H1 (cell line): ENCODE measurements at regions not wholly inside any gene's neighbourhood (a gene's known extent, or its start where the extent isn't known, plus 50 kb on each side); places are given as distances from the start of the nearest gene placed in this dataset.

Experiments used
- CTCF ChIA-PET: fragments of 300-600 bp; sonication (Branson Sonifier 250); formaldehyde crosslinking; loops from one replicate; lab custom pipeline; 2021; ENCODE audit not compliant: partially characterized antibody; lab: Charles Lee
- POLR2A ChIA-PET: fragments of 300-600 bp; sonication (Branson Sonifier 250); formaldehyde crosslinking; loops from one replicate; lab custom pipeline; 2021; ENCODE audit warnings: inconsistent platforms; ENCODE audit not compliant: partially characterized antibody; lab: Charles Lee
- DNase-seq, 2 experiments: peaks; one replicate each; pipeline versions ENCODE4 v3.0.0 to v3.0.0-alpha.2; 2010 to 2022; ENCODE audit warnings: low spot score in 2 of 2, low read depth in 1 of 2, mixed read lengths in 1 of 2
- FAIRE-seq: peaks from 2 replicates; lab custom pipeline; 2011; peaks lifted over from hg19 to GRCh38; lab: Jason Lieb, UNC
- H2AFZ ChIP-seq: 2 replicates; pipeline ENCODE4 v1.8.1; 2012; ENCODE audit warnings: low read length, inconsistent platforms
- H2AK5ac ChIP-seq: 2 replicates; pipeline ENCODE4 v1.6.1; 2013; ENCODE audit warnings: low read depth, low read length
- H2BK120ac ChIP-seq: replicated peaks from 2 replicates; pipeline ENCODE3; 2013; ENCODE audit warnings: low read depth, low read length, inconsistent platforms
- H2BK12ac ChIP-seq: 2 replicates; pipeline ENCODE4 v1.6.1; 2013; ENCODE audit warnings: low read depth, low read length
- H2BK15ac ChIP-seq: 2 replicates; pipeline ENCODE4 v1.6.1; 2013; ENCODE audit warnings: low read length
- H2BK20ac ChIP-seq: 2 replicates; pipeline ENCODE4 v1.6.1; 2013; ENCODE audit warnings: low read length
- H2BK5ac ChIP-seq: 2 replicates; pipeline ENCODE4 v1.6.1; 2013; ENCODE audit warnings: low read depth, low read length
- H3K14ac ChIP-seq: 2 replicates; pipeline ENCODE4 v1.6.1; 2013; ENCODE audit warnings: inconsistent platforms; ENCODE audit not compliant: insufficient read length
- H3K18ac ChIP-seq: 2 replicates; pipeline ENCODE4 v1.6.1; 2013; ENCODE audit warnings: low read length; ENCODE audit errors: extremely low read depth
- H3K23ac ChIP-seq: 2 replicates; pipeline ENCODE4 v1.6.1; 2013; ENCODE audit warnings: inconsistent platforms; ENCODE audit not compliant: insufficient read length
- H3K23me2 ChIP-seq: 2 replicates; pipeline ENCODE4 v1.6.1; 2013; ENCODE audit warnings: low read depth, low read length
- H3K27ac ChIP-seq: 2 replicates; pipeline ENCODE4 v1.6.1; 2011; ENCODE audit warnings: low read depth, low read length, inconsistent platforms
- H3K27me3 ChIP-seq, 4 experiments: replicated peaks in 1 of 4; 1 replicate in 1 of 4; 2 replicates in 3 of 4; pipeline versions ENCODE4 v1.6.1 to v1.8.1; 2011 to 2013; ENCODE audit warnings: low read length in 3 of 4, mild to moderate bottlenecking in 3 of 4, inconsistent platforms in 2 of 4, mixed read lengths in 2 of 4, moderate library complexity in 1 of 4; ENCODE audit not compliant: control insufficient read depth in 3 of 4, insufficient read depth in 3 of 4; ENCODE audit errors: extremely low read depth in 1 of 4
- H3K36me3 ChIP-seq, 4 experiments: 2 replicates each; pipeline versions ENCODE4 v1.6.1 to v1.8.1; 2011 to 2013; ENCODE audit warnings: mild to moderate bottlenecking in 4 of 4, low read length in 3 of 4, moderate library complexity in 2 of 4, control low read depth in 1 of 4, inconsistent platforms in 1 of 4; ENCODE audit not compliant: insufficient read depth in 4 of 4, control insufficient read depth in 2 of 4
- H3K4ac ChIP-seq: replicated peaks from 2 replicates; pipeline ENCODE3; 2013; ENCODE audit warnings: low read length, low read depth, mixed read lengths, inconsistent platforms; ENCODE audit not compliant: insufficient read length
- H3K4me1 ChIP-seq, 4 experiments: replicated peaks in 1 of 4; 1 replicate in 1 of 4; 2 replicates in 3 of 4; pipeline versions ENCODE4 v1.6.1 to v1.8.1; 2011 to 2013; ENCODE audit warnings: low read length in 3 of 4, inconsistent platforms in 2 of 4, mixed read lengths in 1 of 4; ENCODE audit not compliant: insufficient read depth in 4 of 4, control insufficient read depth in 3 of 4
- H3K4me2 ChIP-seq, 2 experiments: 2 replicates each; pipeline versions ENCODE4 v1.6.1 to v1.8.1; 2011 to 2013; ENCODE audit warnings: low read depth in 2 of 2, low read length in 2 of 2, control low read depth in 1 of 2, inconsistent platforms in 1 of 2, mild to moderate bottlenecking in 1 of 2; ENCODE audit not compliant: insufficient read depth in 1 of 2
- H3K4me3 ChIP-seq, 4 experiments: fragments of 200-600, 300-600 bp in 1 of 4; sonication (generic), shearing (Covaris generic), sonication (Bioruptor Twin) in 1 of 4; 2 replicates each; pipeline versions ENCODE4 v1.5.1 to v1.8.1; 2011 to 2016; ENCODE audit warnings: low read length in 4 of 4, low read depth in 3 of 4, control low read depth in 2 of 4, inconsistent platforms in 2 of 4, mild to moderate bottlenecking in 2 of 4, mixed read lengths in 1 of 4, moderate library complexity in 1 of 4; ENCODE audit not compliant: insufficient read depth in 2 of 4; ENCODE audit errors: extremely low read depth in 1 of 4
- H3K56ac ChIP-seq: replicated peaks from 2 replicates; pipeline ENCODE3; 2013; ENCODE audit warnings: low read depth, mild to moderate bottlenecking, mixed read lengths, low read length, inconsistent platforms; ENCODE audit not compliant: insufficient read length
- H3K79me1 ChIP-seq: 2 replicates; pipeline ENCODE4 v1.6.1; 2013; ENCODE audit warnings: low read depth, low read length, control low read depth
- H3K79me2 ChIP-seq, 2 experiments: 2 replicates each; pipeline versions ENCODE4 v1.6.1 to v1.8.1; 2012 to 2013; ENCODE audit warnings: low read length in 2 of 2, mild to moderate bottlenecking in 2 of 2, inconsistent platforms in 1 of 2; ENCODE audit not compliant: insufficient read depth in 2 of 2, control insufficient read depth in 1 of 2
- H3K9ac ChIP-seq, 4 experiments: replicated peaks in 1 of 4; 1 replicate in 1 of 4; 2 replicates in 3 of 4; pipeline versions ENCODE4 v1.6.1 to v1.8.1; 2011 to 2013; ENCODE audit warnings: low read depth in 3 of 4, low read length in 3 of 4, control low read depth in 2 of 4, mild to moderate bottlenecking in 2 of 4, moderate library complexity in 2 of 4, inconsistent platforms in 1 of 4; ENCODE audit errors: extremely low read depth in 1 of 4
- H3K9me3 ChIP-seq, 2 experiments: 2 replicates each; pipeline versions ENCODE4 v1.6.1 to v1.8.1; 2012 to 2013; ENCODE audit warnings: mild to moderate bottlenecking in 2 of 2, moderate library complexity in 2 of 2, control low read depth in 1 of 2, inconsistent platforms in 1 of 2, low read depth in 1 of 2, low read length in 1 of 2, mixed read lengths in 1 of 2; ENCODE audit not compliant: insufficient read depth in 2 of 2
- H4K20me1 ChIP-seq, 2 experiments: replicated peaks in 1 of 2; 2 replicates each; pipeline versions ENCODE3 to v1.8.1; 2011 to 2013; ENCODE audit warnings: inconsistent platforms in 2 of 2, low read length in 2 of 2, mild to moderate bottlenecking in 1 of 2; ENCODE audit not compliant: insufficient read depth in 2 of 2, control insufficient read depth in 1 of 2
- H4K5ac ChIP-seq: 2 replicates; pipeline ENCODE4 v1.6.1; 2013; ENCODE audit warnings: low read length, low read depth, mixed read lengths, inconsistent platforms; ENCODE audit not compliant: insufficient read length
- H4K8ac ChIP-seq: 2 replicates; pipeline ENCODE4 v1.8.0; 2013; ENCODE audit warnings: mild to moderate bottlenecking, moderate library complexity, low read length, inconsistent platforms; ENCODE audit not compliant: insufficient read depth; ENCODE audit errors: extremely low read depth
- H4K91ac ChIP-seq: replicated peaks from 2 replicates; pipeline ENCODE3; 2013; ENCODE audit warnings: low read length, mixed read lengths, inconsistent platforms; ENCODE audit not compliant: insufficient read length
- BCL11A ChIP-seq, 2 experiments: IDR thresholded peaks; one replicate each; pipeline ENCODE4 v1.6.1; 2011; ENCODE audit warnings: low read depth in 2 of 2, low read length in 2 of 2, mild to moderate bottlenecking in 2 of 2
- CBX5 ChIP-seq: fragments of 300-800, 300-1000 bp; sonication (generic); IDR thresholded peaks from 2 replicates; pipeline ENCODE4 v1.7.1; 2016; ENCODE audit warnings: antibody characterized with exemption, low read length, low read depth
- CHD1 ChIP-seq: IDR thresholded peaks from 2 replicates; pipeline ENCODE4 v1.6.1; 2012; ENCODE audit warnings: low read depth, low read length, improper control_type of control experiment
- E2F6 ChIP-seq: IDR thresholded peaks from 2 replicates; pipeline ENCODE4 v1.6.1; 2012; ENCODE audit warnings: inconsistent platforms
- MAFK ChIP-seq: IDR thresholded peaks from 2 replicates; pipeline ENCODE4 v1.6.1; 2012; ENCODE audit warnings: low read depth, mild to moderate bottlenecking, improper control_type of control experiment, low read length
- NRF1 ChIP-seq: IDR thresholded peaks from 2 replicates; pipeline ENCODE4 v1.6.1; 2011; ENCODE audit warnings: mild to moderate bottlenecking, low read depth, low read length, improper control_type of control experiment
- SP2 ChIP-seq: IDR thresholded peaks from 2 replicates; pipeline ENCODE4 v1.6.1; 2012; ENCODE audit warnings: mild to moderate bottlenecking, low read length, inconsistent platforms
- SP4 ChIP-seq: IDR thresholded peaks from 2 replicates; pipeline ENCODE4 v1.6.1; 2012; ENCODE audit warnings: low read length, inconsistent platforms
- ZNF274 ChIP-seq: IDR thresholded peaks from 2 replicates; pipeline ENCODE4 v1.7.0; 2012; ENCODE audit warnings: low read length, borderline replicate concordance; ENCODE audit errors: extremely low read depth
- WGBS, 2 experiments: shearing (Covaris generic) in 1 of 2; methylation state at CpG; one replicate each; pipeline versions ENCODE4 v1.1.6 to v1.1.7; 2013 to 2015; ENCODE audit warnings: low lambda C conversion rate in 2 of 2, mixed read lengths in 2 of 2, inconsistent platforms in 1 of 2, low coverage in 1 of 2, missing lambda C conversion rate in 1 of 2; ENCODE audit not compliant: insufficient replicate concordance in 2 of 2, insufficient coverage in 1 of 2, insufficient read length in 1 of 2; ENCODE audit errors: extremely low coverage in 1 of 2, missing lambda C conversion rate in 1 of 2; 5-methylcytosine and 5-hydroxymethylcytosine counted together

GRCh38 chr16:5533321-5533888, 435.8 kb upstream of the EEF2KMT start:
- Histone ChIP-seq H3K27me3 (no peaks in the 10 kb centered on the region), H3K4ac (no peak overlapping the region), H3K14ac (no peak overlapping the region), H2BK120ac (no peak overlapping the region), H3K27ac (no peak overlapping the region), H3K36me3 (no peaks in the 10 kb centered on the region), H3K23me2 (no peaks in the 10 kb centered on the region), H3K23ac (no peak overlapping the region), H3K9me3 (0 out of 4 replicates have a peak, but pooled peaks cover 3 to 4% of the 10 kb centered on the region in 2 experiments), H3K4me1 (no peaks in the 10 kb centered on the region), H3K56ac (no peak overlapping the region), H2AK5ac (no peak overlapping the region), H2BK20ac (no peak overlapping the region), H2BK15ac (no peak overlapping the region), H3K4me3 (no peak overlapping the region), H4K5ac (no peak overlapping the region), H4K91ac (no peak overlapping the region), H2BK12ac (no peak overlapping the region)
- POLR2A ChIA-PET: no interaction called here
- CTCF ChIA-PET: interaction anchor here (1.5 kb wide), 1 partner anchor 44 kb away, joined by 3 read pairs; no protein-coding TSS in a partner anchor
- no peak for FAIRE-seq
- WGBS, 2 experiments: 89% methylated on average over 3 of the region's 3 CpGs; no CpG with 5 or more reads in 1 of the 2 experiments
- TF ChIP-seq CHD1: no peak
- no peak for TF ChIP-seq MAFK
- TF ChIP-seq NRF1: no peak
- no peak for TF ChIP-seq BCL11A (IDR thresholded peaks at IDR 0.05; ENCODE audit: low read depth in 2 of 2, low read length in 2 of 2)
- no peak for TF ChIP-seq CBX5
- TF ChIP-seq E2F6: no peak
- no peak for TF ChIP-seq SP4
- TF ChIP-seq SP2: no peak
- TF ChIP-seq ZNF274: no peak
- TF ChIP-seq, all 59 proteins: peak for 0
- Histone ChIP-seq H3K4me2 (no peak overlapping the region), H3K79me2 (no peaks in the 10 kb centered on the region), H4K20me1 (peaks cover 0 to 2% of the 10 kb centered on the region in 2 experiments), H4K8ac (no peak overlapping the region), H3K79me1 (no peaks in the 10 kb centered on the region; the same call in 1 of the 2 replicates), H2BK5ac (no peak overlapping the region), H2AFZ (no peak overlapping the region), H3K18ac (no peak overlapping the region), H3K9ac (no peak overlapping the region)
- no peak for DNase-seq
